Right lobe of liver (tissue), 4 donors: ENCODE measurements at regions not wholly inside any gene's neighbourhood (a gene's known extent, or its start where the extent isn't known, plus 50 kb on each side); places are given as distances from the start of the nearest gene placed in this dataset.

Experiments
- POLR2A ChIP-seq: fragments of 450-650 bp; IDR thresholded peaks from one replicate; pipeline ENCODE4 v1.6.1; 2017; ENCODE audit warnings: antibody characterized with exemption, mild to moderate bottlenecking
- TF ChIP-seq, protein P1 (sequence below), 4 donors: fragments of 200-600 bp in 3 of 4; fragments of 450-650 bp in 1 of 4; IDR thresholded peaks; one replicate each; pipeline versions ENCODE4 v1.5.1 to v1.8.0; 2016 to 2022; ENCODE audit warnings: antibody characterized with exemption in 4 of 4, mild to moderate bottlenecking in 2 of 4
- donor health status: DM: no; HTN: no; CAD: no.
- donor health status: DM: no; HTN: no; CAD: no.
- donor health status: DM: no; HTN: yes; CAD: no.

- TF ChIP-seq, protein P1, sequence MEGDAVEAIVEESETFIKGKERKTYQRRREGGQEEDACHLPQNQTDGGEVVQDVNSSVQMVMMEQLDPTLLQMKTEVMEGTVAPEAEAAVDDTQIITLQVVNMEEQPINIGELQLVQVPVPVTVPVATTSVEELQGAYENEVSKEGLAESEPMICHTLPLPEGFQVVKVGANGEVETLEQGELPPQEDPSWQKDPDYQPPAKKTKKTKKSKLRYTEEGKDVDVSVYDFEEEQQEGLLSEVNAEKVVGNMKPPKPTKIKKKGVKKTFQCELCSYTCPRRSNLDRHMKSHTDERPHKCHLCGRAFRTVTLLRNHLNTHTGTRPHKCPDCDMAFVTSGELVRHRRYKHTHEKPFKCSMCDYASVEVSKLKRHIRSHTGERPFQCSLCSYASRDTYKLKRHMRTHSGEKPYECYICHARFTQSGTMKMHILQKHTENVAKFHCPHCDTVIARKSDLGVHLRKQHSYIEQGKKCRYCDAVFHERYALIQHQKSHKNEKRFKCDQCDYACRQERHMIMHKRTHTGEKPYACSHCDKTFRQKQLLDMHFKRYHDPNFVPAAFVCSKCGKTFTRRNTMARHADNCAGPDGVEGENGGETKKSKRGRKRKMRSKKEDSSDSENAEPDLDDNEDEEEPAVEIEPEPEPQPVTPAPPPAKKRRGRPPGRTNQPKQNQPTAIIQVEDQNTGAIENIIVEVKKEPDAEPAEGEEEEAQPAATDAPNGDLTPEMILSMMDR (IDR thresholded peaks at IDR 0.05), result no peak
- TF ChIP-seq POLR2A, result no peak
Measured at GRCh38 chr4:19039816-19040215, 1018.3 kb upstream of the LCORL start.
